ENCODE measurements at regions not wholly inside any gene's neighbourhood (a gene's known extent, or its start where the extent isn't known, plus 50 kb on each side); places are given as distances from the start of the nearest gene placed in this dataset.

- TF ChIP-seq, protein P1, sequence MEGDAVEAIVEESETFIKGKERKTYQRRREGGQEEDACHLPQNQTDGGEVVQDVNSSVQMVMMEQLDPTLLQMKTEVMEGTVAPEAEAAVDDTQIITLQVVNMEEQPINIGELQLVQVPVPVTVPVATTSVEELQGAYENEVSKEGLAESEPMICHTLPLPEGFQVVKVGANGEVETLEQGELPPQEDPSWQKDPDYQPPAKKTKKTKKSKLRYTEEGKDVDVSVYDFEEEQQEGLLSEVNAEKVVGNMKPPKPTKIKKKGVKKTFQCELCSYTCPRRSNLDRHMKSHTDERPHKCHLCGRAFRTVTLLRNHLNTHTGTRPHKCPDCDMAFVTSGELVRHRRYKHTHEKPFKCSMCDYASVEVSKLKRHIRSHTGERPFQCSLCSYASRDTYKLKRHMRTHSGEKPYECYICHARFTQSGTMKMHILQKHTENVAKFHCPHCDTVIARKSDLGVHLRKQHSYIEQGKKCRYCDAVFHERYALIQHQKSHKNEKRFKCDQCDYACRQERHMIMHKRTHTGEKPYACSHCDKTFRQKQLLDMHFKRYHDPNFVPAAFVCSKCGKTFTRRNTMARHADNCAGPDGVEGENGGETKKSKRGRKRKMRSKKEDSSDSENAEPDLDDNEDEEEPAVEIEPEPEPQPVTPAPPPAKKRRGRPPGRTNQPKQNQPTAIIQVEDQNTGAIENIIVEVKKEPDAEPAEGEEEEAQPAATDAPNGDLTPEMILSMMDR (IDR thresholded peaks at IDR 0.05; ENCODE audit: partially characterized antibody, unreplicated experiment): no peak
- H3K4me1 Mint-ChIP-seq (ENCODE audit: low read depth, unreplicated experiment): no peaks in the 10 kb centered on the region
- DNase-seq: no peak
- peaks cover 5% of the 10 kb centered on the region for H3K9me3 Mint-ChIP-seq (ENCODE audit: unreplicated experiment)
- H3K4me3 Mint-ChIP-seq (ENCODE audit: unreplicated experiment): no peak overlapping the region
- H3K27ac Mint-ChIP-seq (ENCODE audit: unreplicated experiment): no peak overlapping the region
- no peaks in the 10 kb centered on the region for H3K27me3 Mint-ChIP-seq (ENCODE audit: unreplicated experiment)
- H3K36me3 Mint-ChIP-seq (ENCODE audit: unreplicated experiment): no peaks in the 10 kb centered on the region
Measured at GRCh38 chr3:153337369-153337768, 175.3 kb downstream of the RAP2B start.

DNA sequence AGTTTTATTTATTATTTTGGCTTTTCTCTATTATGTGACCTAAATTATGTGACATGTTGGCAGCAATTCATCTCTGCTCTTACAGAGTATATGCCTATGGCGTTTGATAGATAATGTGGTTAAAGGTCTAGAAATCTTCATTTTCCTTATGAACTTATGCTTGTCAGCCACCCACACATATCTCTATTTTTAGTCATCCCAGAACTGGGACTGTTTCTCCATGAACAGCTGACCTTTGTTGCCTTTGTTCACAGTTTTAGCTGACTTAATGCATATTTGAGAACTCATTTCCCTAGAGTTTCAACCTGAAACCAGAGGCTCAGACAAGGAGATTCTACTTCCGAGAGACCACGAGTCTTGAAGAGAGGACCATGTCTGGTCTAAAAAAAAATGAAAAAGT is 176.5 kb downstream of the RAP2B start:
- Mint-ChIP-seq H3K4me1 (ENCODE audit: low read depth, unreplicated experiment) (no peaks in the 10 kb centered on the region), H3K27ac (ENCODE audit: unreplicated experiment) (no peak overlapping the region), H3K9me3 (ENCODE audit: unreplicated experiment) (peaks cover 5% of the 10 kb centered on the region), H3K36me3 (ENCODE audit: unreplicated experiment) (no peaks in the 10 kb centered on the region), H3K27me3 (ENCODE audit: unreplicated experiment) (no peaks in the 10 kb centered on the region), H3K4me3 (ENCODE audit: unreplicated experiment) (no peak overlapping the region)
- no peak for DNase-seq
- TF ChIP-seq, protein P1 (IDR thresholded peaks at IDR 0.05; ENCODE audit: partially characterized antibody, unreplicated experiment): no peak

DNA sequence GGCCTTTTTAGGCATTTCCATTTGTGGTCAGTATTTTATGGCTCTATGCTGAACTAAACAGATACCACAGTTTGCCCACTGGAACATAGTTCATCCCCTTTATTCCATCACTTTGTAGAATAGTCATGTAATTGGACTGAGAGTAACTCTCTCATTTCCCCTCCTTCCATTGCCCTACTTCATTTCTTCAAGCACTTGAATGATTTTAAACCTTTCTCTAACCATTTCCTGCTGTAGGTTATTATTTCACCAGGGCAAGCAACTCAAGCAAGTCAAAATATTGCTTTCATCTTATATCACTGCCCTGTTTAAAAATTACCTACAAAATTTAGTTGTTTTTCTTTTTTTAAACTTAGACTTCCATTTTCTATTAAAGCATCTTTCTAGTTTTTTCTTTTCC is 177.0 kb downstream of the RAP2B start:
- Mint-ChIP-seq H3K36me3 (ENCODE audit: unreplicated experiment) (no peaks in the 10 kb centered on the region), H3K9me3 (ENCODE audit: unreplicated experiment) (peaks cover 5% of the 10 kb centered on the region), H3K4me3 (ENCODE audit: unreplicated experiment) (no peak overlapping the region), H3K27ac (ENCODE audit: unreplicated experiment) (no peak overlapping the region), H3K27me3 (ENCODE audit: unreplicated experiment) (no peaks in the 10 kb centered on the region), H3K4me1 (ENCODE audit: low read depth, unreplicated experiment) (no peaks in the 10 kb centered on the region)
- DNase-seq: no peak
- TF ChIP-seq, protein P1 (IDR thresholded peaks at IDR 0.05; ENCODE audit: partially characterized antibody, unreplicated experiment): no peak

GRCh38 chr3:153343988-153344782 is 182.2 kb downstream of the RAP2B start:
- TF ChIP-seq, protein P1 (IDR thresholded peaks at IDR 0.05; ENCODE audit: partially characterized antibody, unreplicated experiment): no peak
- H3K36me3 Mint-ChIP-seq (ENCODE audit: unreplicated experiment): no peaks in the 10 kb centered on the region
- peaks cover 3% of the 10 kb centered on the region for H3K27me3 Mint-ChIP-seq (ENCODE audit: unreplicated experiment)
- H3K4me1 Mint-ChIP-seq (ENCODE audit: low read depth, unreplicated experiment): no peaks in the 10 kb centered on the region
- no peak overlapping the region for H3K4me3 Mint-ChIP-seq (ENCODE audit: unreplicated experiment)
- DNase-seq: no peak
- H3K9me3 Mint-ChIP-seq (ENCODE audit: unreplicated experiment): peaks cover 7% of the 10 kb centered on the region
- H3K27ac Mint-ChIP-seq (ENCODE audit: unreplicated experiment): no peak overlapping the region

- Mint-ChIP-seq H3K27me3 (ENCODE audit: unreplicated experiment) (peaks cover 7% of the 10 kb centered on the region), H3K4me3 (ENCODE audit: unreplicated experiment) (no peak overlapping the region), H3K27ac (ENCODE audit: unreplicated experiment) (no peak overlapping the region), H3K9me3 (ENCODE audit: unreplicated experiment) (peaks cover 2% of the 10 kb centered on the region), H3K4me1 (ENCODE audit: low read depth, unreplicated experiment) (no peaks in the 10 kb centered on the region), H3K36me3 (ENCODE audit: unreplicated experiment) (no peaks in the 10 kb centered on the region)
- DNase-seq: no peak
- TF ChIP-seq, protein P1 (IDR thresholded peaks at IDR 0.05; ENCODE audit: partially characterized antibody, unreplicated experiment): no peak
Measured at GRCh38 chr3:153348457-153349107, 186.6 kb downstream of the RAP2B start.
